GM12878 (cell line): ENCODE measurements at regions not wholly inside any gene's neighbourhood (a gene's known extent, or its start where the extent isn't known, plus 50 kb on each side); places are given as distances from the start of the nearest gene placed in this dataset.

Experiments
- TF ChIP-seq, protein P1 (sequence below): fragments of 450-650 bp; conservative IDR thresholded peaks from 2 replicates; pipeline ENCODE4 v1.6.1; 2017; ENCODE audit warnings: mild to moderate bottlenecking, moderate library complexity
- TF ChIP-seq, protein P2 (sequence below): fragments of 450-650 bp; IDR thresholded peaks from 2 replicates; pipeline ENCODE4 v1.6.1; 2017; ENCODE audit warnings: mild to moderate bottlenecking, moderate library complexity
- TF ChIP-seq, protein P3 (sequence below): fragments of 150-350 bp; IDR thresholded peaks from 2 replicates; pipeline ENCODE4 v1.6.1; 2016; ENCODE audit warnings: low read depth, low read length
- TF ChIP-seq, protein P4 (sequence below): IDR thresholded peaks from 2 replicates; pipeline ENCODE4 v1.6.1; 2012; ENCODE audit warnings: low read depth, low read length, improper control_type of control experiment

DNA sequence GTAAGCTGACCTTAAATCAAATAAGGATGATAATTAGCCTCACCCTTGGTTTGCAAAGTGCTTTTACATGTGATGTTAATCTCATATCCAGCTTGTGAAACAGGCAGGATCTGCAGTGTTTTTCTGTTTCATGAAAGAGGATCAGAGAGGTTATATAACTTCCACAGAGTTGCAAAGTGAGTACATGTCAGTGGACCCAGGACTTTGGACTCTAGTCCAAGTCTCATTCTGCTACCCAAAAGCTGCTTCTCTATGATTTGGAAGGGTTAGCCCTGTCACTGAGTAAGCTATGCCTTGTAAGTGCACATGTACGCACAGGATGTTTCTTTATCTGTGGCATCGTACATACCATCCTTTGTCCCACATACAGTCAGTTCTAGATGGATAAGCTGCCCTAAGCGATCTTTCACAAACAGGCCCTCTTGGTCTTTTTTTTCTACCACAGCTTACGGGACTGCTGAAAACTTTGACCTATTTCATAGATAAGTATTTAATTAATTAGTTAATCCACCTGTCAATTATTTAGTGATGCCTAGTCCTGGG lies 322.9 kb downstream of the TMEM38B start (continued):
- TF ChIP-seq, protein P1, sequence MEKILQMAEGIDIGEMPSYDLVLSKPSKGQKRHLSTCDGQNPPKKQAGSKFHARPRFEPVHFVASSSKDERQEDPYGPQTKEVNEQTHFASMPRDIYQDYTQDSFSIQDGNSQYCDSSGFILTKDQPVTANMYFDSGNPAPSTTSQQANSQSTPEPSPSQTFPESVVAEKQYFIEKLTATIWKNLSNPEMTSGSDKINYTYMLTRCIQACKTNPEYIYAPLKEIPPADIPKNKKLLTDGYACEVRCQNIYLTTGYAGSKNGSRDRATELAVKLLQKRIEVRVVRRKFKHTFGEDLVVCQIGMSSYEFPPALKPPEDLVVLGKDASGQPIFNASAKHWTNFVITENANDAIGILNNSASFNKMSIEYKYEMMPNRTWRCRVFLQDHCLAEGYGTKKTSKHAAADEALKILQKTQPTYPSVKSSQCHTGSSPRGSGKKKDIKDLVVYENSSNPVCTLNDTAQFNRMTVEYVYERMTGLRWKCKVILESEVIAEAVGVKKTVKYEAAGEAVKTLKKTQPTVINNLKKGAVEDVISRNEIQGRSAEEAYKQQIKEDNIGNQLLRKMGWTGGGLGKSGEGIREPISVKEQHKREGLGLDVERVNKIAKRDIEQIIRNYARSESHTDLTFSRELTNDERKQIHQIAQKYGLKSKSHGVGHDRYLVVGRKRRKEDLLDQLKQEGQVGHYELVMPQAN = no peak
- TF ChIP-seq, protein P2, sequence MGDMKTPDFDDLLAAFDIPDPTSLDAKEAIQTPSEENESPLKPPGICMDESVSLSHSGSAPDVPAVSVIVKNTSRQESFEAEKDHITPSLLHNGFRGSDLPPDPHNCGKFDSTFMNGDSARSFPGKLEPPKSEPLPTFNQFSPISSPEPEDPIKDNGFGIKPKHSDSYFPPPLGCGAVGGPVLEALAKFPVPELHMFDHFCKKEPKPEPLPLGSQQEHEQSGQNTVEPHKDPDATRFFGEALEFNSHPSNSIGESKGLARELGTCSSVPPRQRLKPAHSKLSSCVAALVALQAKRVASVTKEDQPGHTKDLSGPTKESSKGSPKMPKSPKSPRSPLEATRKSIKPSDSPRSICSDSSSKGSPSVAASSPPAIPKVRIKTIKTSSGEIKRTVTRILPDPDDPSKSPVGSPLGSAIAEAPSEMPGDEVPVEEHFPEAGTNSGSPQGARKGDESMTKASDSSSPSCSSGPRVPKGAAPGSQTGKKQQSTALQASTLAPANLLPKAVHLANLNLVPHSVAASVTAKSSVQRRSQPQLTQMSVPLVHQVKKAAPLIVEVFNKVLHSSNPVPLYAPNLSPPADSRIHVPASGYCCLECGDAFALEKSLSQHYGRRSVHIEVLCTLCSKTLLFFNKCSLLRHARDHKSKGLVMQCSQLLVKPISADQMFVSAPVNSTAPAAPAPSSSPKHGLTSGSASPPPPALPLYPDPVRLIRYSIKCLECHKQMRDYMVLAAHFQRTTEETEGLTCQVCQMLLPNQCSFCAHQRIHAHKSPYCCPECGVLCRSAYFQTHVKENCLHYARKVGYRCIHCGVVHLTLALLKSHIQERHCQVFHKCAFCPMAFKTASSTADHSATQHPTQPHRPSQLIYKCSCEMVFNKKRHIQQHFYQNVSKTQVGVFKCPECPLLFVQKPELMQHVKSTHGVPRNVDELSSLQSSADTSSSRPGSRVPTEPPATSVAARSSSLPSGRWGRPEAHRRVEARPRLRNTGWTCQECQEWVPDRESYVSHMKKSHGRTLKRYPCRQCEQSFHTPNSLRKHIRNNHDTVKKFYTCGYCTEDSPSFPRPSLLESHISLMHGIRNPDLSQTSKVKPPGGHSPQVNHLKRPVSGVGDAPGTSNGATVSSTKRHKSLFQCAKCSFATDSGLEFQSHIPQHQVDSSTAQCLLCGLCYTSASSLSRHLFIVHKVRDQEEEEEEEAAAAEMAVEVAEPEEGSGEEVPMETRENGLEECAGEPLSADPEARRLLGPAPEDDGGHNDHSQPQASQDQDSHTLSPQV = no peak
- TF ChIP-seq, protein P3, sequence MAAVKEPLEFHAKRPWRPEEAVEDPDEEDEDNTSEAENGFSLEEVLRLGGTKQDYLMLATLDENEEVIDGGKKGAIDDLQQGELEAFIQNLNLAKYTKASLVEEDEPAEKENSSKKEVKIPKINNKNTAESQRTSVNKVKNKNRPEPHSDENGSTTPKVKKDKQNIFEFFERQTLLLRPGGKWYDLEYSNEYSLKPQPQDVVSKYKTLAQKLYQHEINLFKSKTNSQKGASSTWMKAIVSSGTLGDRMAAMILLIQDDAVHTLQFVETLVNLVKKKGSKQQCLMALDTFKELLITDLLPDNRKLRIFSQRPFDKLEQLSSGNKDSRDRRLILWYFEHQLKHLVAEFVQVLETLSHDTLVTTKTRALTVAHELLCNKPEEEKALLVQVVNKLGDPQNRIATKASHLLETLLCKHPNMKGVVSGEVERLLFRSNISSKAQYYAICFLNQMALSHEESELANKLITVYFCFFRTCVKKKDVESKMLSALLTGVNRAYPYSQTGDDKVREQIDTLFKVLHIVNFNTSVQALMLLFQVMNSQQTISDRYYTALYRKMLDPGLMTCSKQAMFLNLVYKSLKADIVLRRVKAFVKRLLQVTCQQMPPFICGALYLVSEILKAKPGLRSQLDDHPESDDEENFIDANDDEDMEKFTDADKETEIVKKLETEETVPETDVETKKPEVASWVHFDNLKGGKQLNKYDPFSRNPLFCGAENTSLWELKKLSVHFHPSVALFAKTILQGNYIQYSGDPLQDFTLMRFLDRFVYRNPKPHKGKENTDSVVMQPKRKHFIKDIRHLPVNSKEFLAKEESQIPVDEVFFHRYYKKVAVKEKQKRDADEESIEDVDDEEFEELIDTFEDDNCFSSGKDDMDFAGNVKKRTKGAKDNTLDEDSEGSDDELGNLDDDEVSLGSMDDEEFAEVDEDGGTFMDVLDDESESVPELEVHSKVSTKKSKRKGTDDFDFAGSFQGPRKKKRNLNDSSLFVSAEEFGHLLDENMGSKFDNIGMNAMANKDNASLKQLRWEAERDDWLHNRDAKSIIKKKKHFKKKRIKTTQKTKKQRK = no peak
- TF ChIP-seq, protein P4, sequence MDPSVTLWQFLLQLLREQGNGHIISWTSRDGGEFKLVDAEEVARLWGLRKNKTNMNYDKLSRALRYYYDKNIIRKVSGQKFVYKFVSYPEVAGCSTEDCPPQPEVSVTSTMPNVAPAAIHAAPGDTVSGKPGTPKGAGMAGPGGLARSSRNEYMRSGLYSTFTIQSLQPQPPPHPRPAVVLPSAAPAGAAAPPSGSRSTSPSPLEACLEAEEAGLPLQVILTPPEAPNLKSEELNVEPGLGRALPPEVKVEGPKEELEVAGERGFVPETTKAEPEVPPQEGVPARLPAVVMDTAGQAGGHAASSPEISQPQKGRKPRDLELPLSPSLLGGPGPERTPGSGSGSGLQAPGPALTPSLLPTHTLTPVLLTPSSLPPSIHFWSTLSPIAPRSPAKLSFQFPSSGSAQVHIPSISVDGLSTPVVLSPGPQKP = no peak
